ENCODE measurements at regions not wholly inside any gene's neighbourhood (a gene's known extent, or its start where the extent isn't known, plus 50 kb on each side); places are given as distances from the start of the nearest gene placed in this dataset.

DNA sequence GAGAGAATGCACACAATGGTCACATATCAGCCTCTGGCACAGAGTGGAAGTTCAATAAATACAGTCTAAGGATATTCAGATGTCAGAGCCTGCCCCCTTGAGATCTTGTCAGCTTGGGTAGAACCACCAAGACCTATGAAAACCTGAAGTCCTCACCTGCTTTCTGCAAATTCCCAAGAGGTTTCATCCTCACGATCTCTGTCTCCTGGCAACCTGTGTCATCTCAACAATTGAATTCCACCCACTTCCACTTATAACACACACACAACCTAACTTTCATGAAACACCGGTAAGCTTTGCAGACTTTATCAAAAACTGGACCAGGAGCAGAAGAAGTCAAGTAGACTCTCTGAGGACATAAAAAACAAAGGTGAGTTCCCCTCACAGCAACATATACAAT, 151.6 kb upstream of the SLC30A5 start:
- intact Hi-C loops (cut with micrococcal nuclease): no loop called here
- in situ Hi-C loops (cut with MboI): no loop called here
- peaks cover 9 to 10% of the 10 kb centered on the region in 2 experiments; a peak in 4 of 5 replicates for H3K27me3 ChIP-seq (ENCODE audit: control insufficient read depth in 2 of 2, insufficient read depth in 2 of 2, low read length in 2 of 2)
- H3K36me3 ChIP-seq (ENCODE audit: control insufficient read depth, insufficient read depth, low read length): no peaks in the 10 kb centered on the region
- ATAC-seq (no peak), FAIRE-seq (no peak), DNase-seq (ENCODE audit: extremely low read depth in 1 of 4, low spot score in 3 of 4) (no peak)
- no TSS peak for BruUV-seq (replicated peaks)
- H3K4me3 ChIP-seq: no peak overlapping the region
- no peaks in the 10 kb centered on the region for H3K9me3 ChIP-seq (replicated peaks; ENCODE audit: control insufficient read depth, insufficient read depth, low read depth, low read length)
- TF ChIP-seq ZNF75A (CRISPR knock-in tag; IDR thresholded peaks at IDR 0.05): no peak
- TF ChIP-seq MTF1 (CRISPR knock-in tag; IDR thresholded peaks at IDR 0.05; ENCODE audit: borderline replicate concordance): no peak
- TF ChIP-seq ELF1 (tag; IDR thresholded peaks at IDR 0.05): no peak
- TF ChIP-seq ARHGAP35 (IDR thresholded peaks at IDR 0.05; ENCODE audit: partially characterized antibody): no peak
- no peak for TF ChIP-seq TCFL5 (CRISPR knock-in tag; conservative IDR thresholded peaks at IDR 0.05)
- TF ChIP-seq RBFOX2 (IDR thresholded peaks at IDR 0.05; ENCODE audit: low read depth, low read length): no peak
- no peak for TF ChIP-seq HNRNPLL (IDR thresholded peaks at IDR 0.05; ENCODE audit: low read depth, low read length, poor library complexity, severe bottlenecking)
- no peak for TF ChIP-seq HDAC6 (IDR thresholded peaks at IDR 0.05; ENCODE audit: low read depth, low read length)
- TF ChIP-seq HMGN3 (IDR thresholded peaks at IDR 0.05; ENCODE audit: borderline replicate concordance, extremely low read depth, insufficient read length, low read depth, low read length): no peak
- TF ChIP-seq THRAP3 (IDR thresholded peaks at IDR 0.05; ENCODE audit: borderline replicate concordance): no peak
- no peak for TF ChIP-seq ZNF507 (tag; conservative IDR thresholded peaks at IDR 0.05)
- no peak overlapping the region for H2AFZ ChIP-seq (ENCODE audit: low read depth, low read length)
- H3K79me2 ChIP-seq (ENCODE audit: control insufficient read depth, insufficient read depth, low read length): no peaks in the 10 kb centered on the region
- H3K9ac ChIP-seq (ENCODE audit: insufficient read depth in 1 of 2, low read depth in 2 of 2, low read length in 2 of 2): no peak overlapping the region
- ChIA-PET CTCF (ENCODE audit: low intra/inter-chr PET ratio) (no interaction called here), POLR2A (no interaction called here)
- H3K4me1 ChIP-seq (replicated peaks in 1 of 2; ENCODE audit: control insufficient read depth in 2 of 2, insufficient read depth in 2 of 2, low read length in 2 of 2): no peaks in the 10 kb centered on the region; a peak in 1 of 5 replicates
- WGBS (ENCODE audit: insufficient coverage, low coverage, missing lambda C conversion rate): 0% methylated on average over 2 of the region's 2 CpGs
- H3K27ac ChIP-seq (ENCODE audit: extremely low read depth, low read depth, low read length): no peak overlapping the region
- no peaks in the 10 kb centered on the region for H4K20me1 ChIP-seq (replicated peaks; ENCODE audit: control insufficient read depth, insufficient read depth, low read length)
- H3K4me2 ChIP-seq (ENCODE audit: insufficient read depth, low read length): no peak overlapping the region
- H3K9me1 ChIP-seq (ENCODE audit: control insufficient read depth, insufficient read depth, low read length): no peaks in the 10 kb centered on the region

Data from K562 (cell line).